SU-DHL-6 (cell line): ENCODE measurements at regions not wholly inside any gene's neighbourhood (a gene's known extent, or its start where the extent isn't known, plus 50 kb on each side); places are given as distances from the start of the nearest gene placed in this dataset.

ENCODE experiments used
- CTCF ChIP-seq: fragments of 200-600 bp; sonication (generic); IDR thresholded peaks from one replicate; pipeline ENCODE4 v1.5.1; 2017; ENCODE audit warnings: antibody characterized with exemption, mild to moderate bottlenecking, low read length, moderate library complexity; ENCODE audit not compliant: insufficient read depth, poor library complexity, severe bottlenecking
- EZH2phosphoT487 ChIP-seq: fragments of 200-600 bp; sonication (generic), shearing (Covaris generic); conservative IDR thresholded peaks from 2 replicates; pipeline ENCODE4 v1.6.1; 2018; ENCODE audit warnings: mild to moderate bottlenecking, antibody characterized with exemption, low read length, moderate library complexity, mixed read lengths

- TF ChIP-seq CTCF (no peak), EZH2phosphoT487 (no peak)
Measured at GRCh38 chr12:86827409-86827808, 571.2 kb upstream of the MGAT4C start.
